Mesodermal cell (in vitro differentiated cells): ENCODE measurements at regions not wholly inside any gene's neighbourhood (a gene's known extent, or its start where the extent isn't known, plus 50 kb on each side); places are given as distances from the start of the nearest gene placed in this dataset.

Source experiments
- H3K27ac ChIP-seq: 2 replicates; pipeline ENCODE4 v1.7.0; 2013; ENCODE audit warnings: mild to moderate bottlenecking, low read depth, low read length, moderate library complexity; ENCODE audit not compliant: severe bottlenecking
- H3K36me3 ChIP-seq: 2 replicates; pipeline ENCODE4 v1.7.1; 2013; ENCODE audit warnings: mild to moderate bottlenecking, low read length, moderate library complexity; ENCODE audit not compliant: control insufficient read depth, insufficient read depth
- H3K4me1 ChIP-seq: one replicate; pipeline ENCODE4 v1.7.1; 2013; ENCODE audit warnings: mild to moderate bottlenecking, low read length; ENCODE audit not compliant: insufficient read depth, control insufficient read depth, poor library complexity, severe bottlenecking
- H3K4me3 ChIP-seq: 2 replicates; pipeline ENCODE4 v1.7.0; 2013; ENCODE audit warnings: low read length, control low read depth, mild to moderate bottlenecking; ENCODE audit not compliant: insufficient read depth, poor library complexity, severe bottlenecking; ENCODE audit errors: extremely low read depth
- H3K9me3 ChIP-seq: 2 replicates; pipeline ENCODE4 v1.7.1; 2013; ENCODE audit warnings: mild to moderate bottlenecking, low read length, moderate library complexity; ENCODE audit not compliant: control insufficient read depth
- WGBS, 2 experiments: methylation state at CpG; one replicate each; pipeline ENCODE4 v1.1.5; 2013; ENCODE audit warnings: missing lambda C conversion rate in 2 of 2; ENCODE audit not compliant: insufficient coverage in 2 of 2; 5-methylcytosine and 5-hydroxymethylcytosine counted together

DNA sequence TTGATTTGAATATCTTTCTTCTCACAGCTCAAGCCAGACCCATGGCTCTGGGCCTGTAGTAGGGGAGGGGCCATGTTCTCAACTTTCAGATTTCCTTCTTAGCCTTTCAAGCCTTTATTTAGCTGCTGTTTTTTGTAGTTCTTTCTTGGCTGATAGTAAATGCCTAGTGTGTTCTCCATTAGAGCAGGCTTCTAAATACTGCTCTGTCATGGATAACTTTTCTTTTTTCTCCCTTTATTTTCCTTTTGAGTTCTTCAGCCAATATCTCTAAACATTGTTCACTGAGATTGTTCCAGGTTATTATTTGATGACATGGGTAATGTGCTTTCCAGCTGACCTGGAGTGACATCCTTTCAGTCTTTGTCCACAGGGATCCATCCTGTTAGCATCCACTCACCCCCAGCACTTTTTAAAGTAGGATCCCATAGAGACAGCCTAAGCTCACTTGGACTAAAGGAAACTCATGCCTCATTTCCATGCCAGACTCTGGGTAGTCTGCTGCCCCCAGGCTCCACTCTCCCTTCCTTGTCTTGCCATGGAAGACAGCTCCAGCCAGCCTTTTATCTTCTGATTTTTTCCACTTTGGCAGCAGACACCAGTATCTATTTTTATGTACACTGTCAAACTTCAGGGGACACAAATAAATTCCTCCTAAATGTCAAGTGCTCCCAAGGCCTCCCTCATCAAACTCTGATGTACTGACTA, 645.6 kb downstream of the RNF144B start:
- Histone ChIP-seq H3K4me3 (no peak overlapping the region), H3K9me3 (no peaks in the 10 kb centered on the region), H3K27ac (no peak overlapping the region), H3K4me1 (no peaks in the 10 kb centered on the region), H3K36me3 (no peaks in the 10 kb centered on the region)

DNA sequence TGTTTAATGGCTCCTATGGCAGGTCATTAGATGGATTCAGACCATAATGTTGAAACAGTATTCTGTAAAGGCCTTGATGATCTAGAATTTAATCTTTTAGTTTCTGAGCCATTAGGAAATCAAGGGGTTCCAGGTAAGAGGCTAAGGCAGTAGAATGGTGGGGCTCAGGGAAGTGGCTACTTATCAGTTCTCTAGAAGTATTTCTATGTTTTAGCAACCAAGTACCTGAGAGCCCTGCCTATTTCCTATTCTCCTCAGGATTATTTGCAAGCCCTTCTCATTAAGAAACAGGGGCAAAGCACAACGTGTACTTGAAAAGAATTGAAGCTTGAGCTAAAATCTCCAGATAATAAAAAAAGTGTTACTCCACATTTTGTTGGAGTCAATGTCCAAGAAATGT, 646.5 kb downstream of the RNF144B start:
- Histone ChIP-seq H3K27ac (no peak overlapping the region), H3K4me1 (no peaks in the 10 kb centered on the region), H3K36me3 (no peaks in the 10 kb centered on the region), H3K9me3 (no peaks in the 10 kb centered on the region), H3K4me3 (no peak overlapping the region)
- 80% methylated on average over 1 of the region's 1 CpG; no CpG with 5 or more reads in 1 of the 2 experiments for WGBS, 2 experiments

DNA sequence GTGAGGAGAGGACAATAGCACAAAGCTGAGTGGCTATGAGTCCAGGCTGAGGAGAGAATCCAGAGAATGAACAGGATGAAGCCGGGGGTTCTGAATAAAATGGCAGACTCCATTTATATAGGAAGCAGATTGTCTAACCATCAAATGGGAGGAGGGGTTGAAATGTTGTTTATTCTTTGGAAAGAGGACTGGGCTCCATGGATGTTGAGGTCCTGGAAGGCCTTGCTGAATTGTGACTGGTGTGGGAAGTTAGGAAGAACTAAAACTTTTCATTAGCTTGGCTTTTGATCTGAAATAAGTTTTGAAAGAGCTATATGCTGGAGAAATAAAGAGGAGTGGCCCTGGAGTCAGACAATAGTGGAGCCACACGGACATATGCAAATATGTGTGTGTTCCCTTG, 647.8 kb downstream of the RNF144B start:
- WGBS, 2 experiments = 86 to 91% methylated on average over 1 to 2 of the region's 2 CpGs
- Histone ChIP-seq H3K4me3 (no peak overlapping the region), H3K4me1 (no peaks in the 10 kb centered on the region), H3K9me3 (no peaks in the 10 kb centered on the region), H3K36me3 (no peaks in the 10 kb centered on the region), H3K27ac (peak overlapping the region; percentile 58)

DNA sequence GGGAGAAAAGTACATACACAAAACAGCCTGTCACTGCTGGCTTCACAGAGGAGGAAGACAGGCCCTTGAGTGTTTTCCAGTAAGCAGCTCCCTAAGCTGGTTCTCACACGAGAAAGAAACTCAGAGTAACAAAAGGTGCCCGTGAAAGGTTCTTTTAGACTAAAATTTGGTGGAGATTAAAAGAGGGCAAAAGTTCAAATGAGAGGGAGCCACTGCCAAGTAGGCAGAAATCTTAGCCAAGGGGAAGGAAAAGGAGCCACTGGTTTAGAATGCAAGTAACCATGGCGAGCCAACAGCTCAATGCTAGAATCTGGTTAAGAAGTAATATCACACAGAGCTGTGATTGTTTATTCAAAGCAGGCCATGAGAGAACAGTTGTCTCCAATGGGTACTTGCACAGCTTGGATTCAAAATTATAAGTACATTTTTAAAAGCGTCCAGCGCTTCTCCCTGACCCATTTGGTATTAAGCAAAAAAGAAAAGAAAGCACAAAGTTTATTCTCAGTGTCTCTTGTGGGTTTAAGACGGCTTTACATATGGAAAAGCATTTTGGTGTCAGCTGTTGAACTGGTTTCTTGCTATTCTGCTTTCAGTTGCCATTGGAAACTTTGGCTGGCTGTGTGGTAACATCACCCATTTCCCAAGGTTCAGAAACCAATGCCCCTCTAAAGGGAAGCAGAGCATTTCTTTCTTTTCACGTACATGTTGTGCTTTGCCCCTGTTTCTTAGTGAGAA, 648.5 kb downstream of the RNF144B start:
- H3K4me3 ChIP-seq = no peak overlapping the region

DNA sequence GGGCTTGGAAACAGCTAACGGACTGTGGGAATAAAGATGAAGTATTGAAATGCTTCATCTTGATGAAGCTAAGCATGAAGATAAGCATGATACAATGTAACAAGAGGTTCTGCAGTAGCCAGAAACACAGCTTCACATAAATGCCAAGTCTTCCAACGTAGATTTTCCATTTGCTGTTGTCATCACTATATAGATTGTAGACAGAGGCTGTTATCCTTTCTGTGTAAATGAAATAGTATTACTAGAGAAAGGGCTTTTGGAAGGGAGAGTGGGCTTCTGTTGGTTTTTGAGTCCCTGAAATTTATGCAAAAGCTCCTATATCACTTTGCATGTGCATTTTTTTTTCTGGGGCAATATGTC, 649.0 kb downstream of the RNF144B start:
- Histone ChIP-seq H3K4me3 (no peak overlapping the region), H3K27ac (peak overlapping the region; percentile 58), H3K4me1 (no peaks in the 10 kb centered on the region), H3K9me3 (no peaks in the 10 kb centered on the region), H3K36me3 (no peaks in the 10 kb centered on the region)
- WGBS, 2 experiments = 100% methylated on average over 1 of the region's 2 CpGs

More for the DNA sequence above, 648.5 kb downstream of the RNF144B start:
- H3K4me1 ChIP-seq = no peaks in the 10 kb centered on the region
- no peaks in the 10 kb centered on the region for H3K9me3 ChIP-seq
- WGBS, 2 experiments = 78 to 86% methylated on average over 4 to 6 of the region's 7 CpGs
- H3K27ac ChIP-seq = peak overlapping the region; percentile 58
- H3K36me3 ChIP-seq = no peaks in the 10 kb centered on the region

DNA sequence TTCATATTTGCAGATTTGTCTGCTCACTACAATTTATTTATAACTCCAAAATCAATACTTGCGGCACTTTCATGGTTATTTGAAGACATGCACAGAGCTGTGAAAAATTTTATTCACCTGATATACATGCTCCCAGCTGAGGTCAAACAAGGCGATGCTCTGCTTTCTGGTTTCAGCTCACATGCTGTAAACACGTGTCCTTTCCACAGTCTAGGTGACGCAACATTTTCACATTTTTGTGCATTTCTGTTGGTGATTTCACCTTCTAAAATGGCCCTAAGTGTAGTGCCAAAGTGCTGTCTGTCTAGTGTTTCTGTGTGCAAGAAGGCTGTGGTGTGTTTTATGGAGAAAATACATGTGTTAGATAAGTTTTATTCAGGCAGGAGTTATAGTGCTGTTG, 650.5 kb downstream of the RNF144B start:
- Histone ChIP-seq H3K4me1 (no peaks in the 10 kb centered on the region), H3K4me3 (no peak overlapping the region), H3K9me3 (no peaks in the 10 kb centered on the region), H3K27ac (no peak overlapping the region), H3K36me3 (no peaks in the 10 kb centered on the region)
- WGBS, 2 experiments = 84 to 86% methylated on average over 3 to 4 of the region's 4 CpGs

DNA sequence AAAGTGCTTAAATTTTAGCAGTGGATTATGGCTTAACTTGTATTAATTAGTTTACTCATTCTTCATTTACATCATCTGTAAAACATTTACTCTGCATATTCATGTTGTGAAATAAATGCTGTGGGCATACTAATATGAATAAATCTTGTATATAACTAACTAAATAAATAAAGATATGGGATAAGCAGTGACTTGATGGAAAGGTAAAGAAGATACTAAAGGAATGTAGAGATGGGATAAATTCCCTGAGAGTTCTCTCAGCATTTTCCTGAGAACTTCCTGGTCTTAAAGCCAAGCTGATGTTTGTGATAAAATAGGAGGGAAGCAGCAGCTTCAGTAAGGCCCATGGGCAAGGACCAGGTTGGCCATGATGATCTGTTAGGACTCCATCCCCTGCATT, 652.1 kb downstream of the RNF144B start:
- Histone ChIP-seq H3K9me3 (no peaks in the 10 kb centered on the region), H3K4me3 (no peak overlapping the region), H3K36me3 (no peaks in the 10 kb centered on the region)

DNA sequence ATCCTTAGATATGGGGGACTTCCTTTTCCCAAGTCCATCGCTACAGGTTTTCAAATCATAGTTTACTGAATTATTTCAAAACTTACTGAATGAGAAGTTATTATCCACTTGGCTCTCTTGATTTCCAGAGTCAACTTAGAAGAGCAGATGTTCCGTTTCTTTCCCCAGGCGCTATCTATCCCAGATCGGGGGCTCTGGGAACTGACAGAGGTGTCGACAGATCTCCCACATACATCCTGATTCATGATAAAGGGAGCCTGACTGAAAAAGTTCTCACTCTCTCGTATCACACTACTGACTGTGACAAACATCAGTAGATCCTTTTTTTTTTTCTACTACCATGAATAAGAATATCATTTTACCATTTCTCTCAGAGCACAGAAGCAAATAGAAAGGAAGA, 654.8 kb downstream of the RNF144B start:
- no peaks in the 10 kb centered on the region for H3K9me3 ChIP-seq
- WGBS, 2 experiments = 74 to 79% methylated on average over 2 to 4 of the region's 6 CpGs
- no peaks in the 10 kb centered on the region for H3K36me3 ChIP-seq

More for the DNA sequence above, 652.1 kb downstream of the RNF144B start:
- H3K4me1 ChIP-seq = no peaks in the 10 kb centered on the region
- H3K27ac ChIP-seq = no peak overlapping the region

DNA sequence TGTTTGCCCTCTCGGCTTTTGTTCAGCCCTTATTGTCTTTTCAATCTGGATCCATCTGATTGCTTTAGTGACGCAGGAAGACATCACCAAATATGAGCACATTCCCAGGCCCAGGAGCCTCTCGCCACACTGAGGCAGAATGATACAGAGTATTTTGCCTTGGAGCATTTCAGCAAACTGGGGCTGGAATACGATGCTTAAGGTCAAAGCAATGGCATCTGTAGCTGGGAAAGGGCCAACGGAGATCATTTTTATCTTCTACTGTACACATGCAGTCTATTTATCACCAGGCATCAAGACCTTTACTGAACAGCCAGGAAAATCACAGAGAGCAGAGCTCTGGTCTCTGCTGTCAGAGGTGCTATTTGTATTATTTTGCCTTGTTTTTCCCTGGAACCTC, 655.3 kb downstream of the RNF144B start:
- Histone ChIP-seq H3K36me3 (no peaks in the 10 kb centered on the region), H3K27ac (no peak overlapping the region), H3K4me1 (no peaks in the 10 kb centered on the region), H3K4me3 (no peak overlapping the region), H3K9me3 (no peaks in the 10 kb centered on the region)
- 80 to 87% methylated on average over 3 to 4 of the region's 5 CpGs for WGBS, 2 experiments

More for the DNA sequence above, 654.8 kb downstream of the RNF144B start:
- Histone ChIP-seq H3K27ac (peak overlapping the region; percentile 36), H3K4me3 (no peak overlapping the region), H3K4me1 (no peaks in the 10 kb centered on the region)

DNA sequence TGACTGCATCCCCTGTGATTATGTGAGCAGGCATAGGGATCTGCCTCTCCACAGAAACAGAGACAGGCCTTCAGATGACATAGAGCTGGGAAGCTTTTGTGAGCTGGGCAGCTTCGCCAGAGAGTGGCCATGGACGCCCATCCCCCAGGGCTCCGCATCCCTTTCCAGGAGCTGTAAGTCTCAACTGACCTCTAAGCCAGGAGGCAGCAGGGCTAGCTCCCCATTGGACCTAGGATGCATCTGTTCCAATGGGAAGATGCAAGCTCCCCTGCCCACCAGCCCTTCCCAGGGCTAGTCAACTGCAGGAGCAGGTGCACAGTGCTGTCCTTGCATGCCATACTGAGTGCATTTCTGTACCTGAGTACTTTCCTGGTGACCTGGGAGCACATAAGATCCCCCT, 663.6 kb downstream of the RNF144B start:
- WGBS, 2 experiments = 79 to 92% methylated on average over 3 of the region's 3 CpGs
- Histone ChIP-seq H3K4me1 (peaks cover 5% of the 10 kb centered on the region), H3K27ac (no peak overlapping the region), H3K4me3 (no peak overlapping the region), H3K36me3 (no peaks in the 10 kb centered on the region), H3K9me3 (peaks cover 4% of the 10 kb centered on the region)

DNA sequence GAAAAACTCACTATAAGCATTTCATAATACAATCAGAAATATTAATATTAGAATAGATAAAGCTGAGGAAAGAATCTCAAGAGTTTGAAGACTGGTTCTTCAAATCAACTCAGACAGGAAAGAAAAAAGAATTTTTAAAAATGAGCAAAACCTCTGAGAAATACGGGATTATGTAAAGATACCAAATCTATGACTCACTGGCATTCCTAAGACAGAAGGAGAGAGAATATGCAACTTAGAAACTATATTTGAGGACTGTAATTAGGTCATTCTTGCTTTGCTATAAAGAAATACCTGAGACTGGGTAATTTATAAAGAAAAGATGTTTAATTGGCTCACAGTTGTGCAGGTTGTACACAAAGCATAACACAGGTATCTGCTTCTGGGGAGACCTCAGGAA, 665.1 kb downstream of the RNF144B start:
- Histone ChIP-seq H3K27ac (no peak overlapping the region), H3K4me1 (peaks cover 5% of the 10 kb centered on the region), H3K9me3 (peaks cover 4% of the 10 kb centered on the region), H3K4me3 (no peak overlapping the region), H3K36me3 (no peaks in the 10 kb centered on the region)
- WGBS, 2 experiments = no CpG with 5 or more reads among the region's 1 CpG
